Liver (tissue), 8 donors: ENCODE measurements at regions not wholly inside any gene's neighbourhood (a gene's known extent, or its start where the extent isn't known, plus 50 kb on each side); places are given as distances from the start of the nearest gene placed in this dataset.

Experiments used
- DNase-seq: peaks from one replicate; pipeline ENCODE4 v3.0.0-alpha.2; 2017; ENCODE audit warnings: low spot score
- H3K27ac ChIP-seq, 2 donors: one replicate each; pipeline ENCODE4 v1.7.0; 2013; ENCODE audit warnings: inconsistent platforms in 2 of 2, low read length in 2 of 2, control low read depth in 1 of 2, low read depth in 1 of 2, mild to moderate bottlenecking in 1 of 2
- H3K27me3 ChIP-seq, 4 donors: one replicate each; pipeline versions ENCODE4 v1.6.1 to v1.7.0; 2013; ENCODE audit warnings: low read length in 3 of 4, inconsistent platforms in 1 of 4, mild to moderate bottlenecking in 1 of 4, moderate library complexity in 1 of 4; ENCODE audit not compliant: control insufficient read depth in 4 of 4, insufficient read depth in 4 of 4
- H3K36me3 ChIP-seq, 4 donors: one replicate each; pipeline versions ENCODE4 v1.6.1 to v1.7.0; 2013; ENCODE audit warnings: low read length in 3 of 4, mild to moderate bottlenecking in 3 of 4, low read depth in 1 of 4, moderate library complexity in 1 of 4; ENCODE audit not compliant: control insufficient read depth in 4 of 4, insufficient read depth in 3 of 4
- H3K4me1 ChIP-seq, 4 donors: one replicate each; pipeline versions ENCODE4 v1.6.1 to v1.7.0; 2013; ENCODE audit warnings: low read length in 3 of 4, mild to moderate bottlenecking in 3 of 4, moderate library complexity in 1 of 4; ENCODE audit not compliant: control insufficient read depth in 4 of 4, insufficient read depth in 4 of 4
- H3K4me3 ChIP-seq, 3 donors: one replicate each; pipeline versions ENCODE4 v1.6.1 to v1.7.0; 2013; ENCODE audit warnings: low read length in 3 of 3, control low read depth in 1 of 3, low read depth in 1 of 3, mild to moderate bottlenecking in 1 of 3
- H3K9ac ChIP-seq, 2 donors: one replicate each; pipeline ENCODE4 v1.7.0; 2013; ENCODE audit warnings: low read length in 2 of 2, mild to moderate bottlenecking in 2 of 2, moderate library complexity in 2 of 2, control low read depth in 1 of 2, low read depth in 1 of 2
- H3K9me3 ChIP-seq, 4 donors: one replicate each; pipeline versions ENCODE4 v1.6.1 to v1.7.0; 2013; ENCODE audit warnings: low read length in 3 of 4; ENCODE audit not compliant: control insufficient read depth in 4 of 4
- EGR1 ChIP-seq, 2 donors: IDR thresholded peaks; 2 replicates each; pipeline ENCODE4 v1.6.1; 2016 to 2018; ENCODE audit warnings: antibody characterized with exemption in 2 of 2, low read depth in 2 of 2
- FOXA1 ChIP-seq: IDR thresholded peaks from 2 replicates; pipeline ENCODE4 v1.6.1; 2016; ENCODE audit warnings: antibody characterized with exemption
- FOXA2 ChIP-seq: IDR thresholded peaks from 2 replicates; pipeline ENCODE4 v1.6.1; 2016; ENCODE audit warnings: antibody characterized with exemption
- GABPA ChIP-seq, 2 donors: IDR thresholded peaks in 1 of 2; conservative IDR thresholded peaks in 1 of 2; 2 replicates each; pipeline ENCODE4 v1.6.1; 2016; ENCODE audit warnings: antibody characterized with exemption in 2 of 2, mild to moderate bottlenecking in 1 of 2, moderate library complexity in 1 of 2
- HNF4A ChIP-seq, 2 donors: conservative IDR thresholded peaks; 2 replicates each; pipeline ENCODE4 v1.6.1; 2016; ENCODE audit warnings: antibody characterized with exemption in 2 of 2, mild to moderate bottlenecking in 2 of 2
- HNF4G ChIP-seq: IDR thresholded peaks from 2 replicates; pipeline ENCODE4 v1.6.1; 2016; ENCODE audit warnings: antibody characterized with exemption
- JUND ChIP-seq, 2 donors: IDR thresholded peaks; 2 replicates each; pipeline ENCODE4 v1.6.1; 2016; ENCODE audit warnings: antibody characterized with exemption in 2 of 2
- NR2F2 ChIP-seq: IDR thresholded peaks from 2 replicates; pipeline ENCODE4 v1.6.1; 2016; ENCODE audit warnings: antibody characterized with exemption
- RAD21 ChIP-seq, 2 donors: IDR thresholded peaks; 2 replicates each; pipeline ENCODE4 v1.6.1; 2016; ENCODE audit warnings: antibody characterized with exemption in 2 of 2, mild to moderate bottlenecking in 2 of 2
- RXRA ChIP-seq, 2 donors: IDR thresholded peaks; 2 replicates each; pipeline ENCODE4 v1.6.1; 2017 to 2018; ENCODE audit warnings: antibody characterized with exemption in 2 of 2, mild to moderate bottlenecking in 1 of 2
- SP1 ChIP-seq: IDR thresholded peaks from 2 replicates; pipeline ENCODE4 v1.6.1; 2018; ENCODE audit warnings: antibody characterized with exemption, mild to moderate bottlenecking
- TAF1 ChIP-seq: conservative IDR thresholded peaks from 2 replicates; pipeline ENCODE4 v1.6.1; 2016; ENCODE audit warnings: antibody characterized with exemption, mild to moderate bottlenecking
- YY1 ChIP-seq: IDR thresholded peaks from 2 replicates; pipeline ENCODE4 v1.6.1; 2016; ENCODE audit warnings: antibody characterized with exemption, mild to moderate bottlenecking
- WGBS: extraction: QIAGEN DNeasy Blood & Tissue Kit; methylation state at CpG from one replicate; pipeline ENCODE4 v1.1.7; 2013; 5-methylcytosine and 5-hydroxymethylcytosine counted together
- TF ChIP-seq, protein P1 (sequence below): IDR thresholded peaks from 2 replicates; pipeline ENCODE4 v1.6.1; 2016; ENCODE audit warnings: antibody characterized with exemption
- TF ChIP-seq, protein P2 (sequence below): IDR thresholded peaks from 2 replicates; pipeline ENCODE4 v1.6.1; 2016; ENCODE audit warnings: antibody characterized with exemption
- TF ChIP-seq, protein P3 (sequence below): IDR thresholded peaks from 2 replicates; pipeline ENCODE4 v1.6.1; 2016; ENCODE audit warnings: antibody characterized with exemption
- TF ChIP-seq, protein P4 (sequence below): IDR thresholded peaks from 2 replicates; pipeline ENCODE4 v1.6.1; 2016; ENCODE audit warnings: antibody characterized with exemption, mild to moderate bottlenecking
- TF ChIP-seq, protein P5 (sequence below): fragments of 150-350 bp; IDR thresholded peaks from 2 replicates; pipeline ENCODE4 v1.5.1; 2017; ENCODE audit warnings: improper control_type of control experiment, low read depth, low read length; ENCODE audit not compliant: missing input control
- donor health status: healthy.
- donor health status: healthy.
- donor health status: healthy.
- donor health status: healthy.
- donor health status: healthy.

DNA sequence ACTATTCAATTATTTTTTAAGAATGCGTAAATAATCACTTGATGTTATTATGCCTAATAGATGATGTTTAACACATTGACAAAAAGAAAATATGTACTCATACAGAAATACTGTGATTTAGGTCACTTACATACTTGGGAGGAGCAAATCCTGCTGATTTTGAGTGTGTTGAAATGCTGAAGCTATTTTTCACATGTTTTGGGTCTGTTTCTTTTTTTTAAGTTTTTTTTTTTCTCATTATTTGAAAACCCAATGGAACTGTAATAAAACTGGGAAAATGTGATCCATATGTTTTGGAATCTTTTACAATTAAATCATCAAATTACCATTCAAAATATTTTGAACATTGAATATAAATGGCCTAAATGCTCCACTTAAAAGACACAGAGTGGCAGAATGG lies 366.2 kb upstream of the ADAMTS5 start:
- H3K27me3 ChIP-seq, result no peaks in the 10 kb centered on the region
- 92% methylated on average over 1 of the region's 1 CpG for WGBS
- DNase-seq, result no peak

More for the DNA sequence above, 366.2 kb upstream of the ADAMTS5 start:
- H3K9me3 ChIP-seq, result no peaks in the 10 kb centered on the region
- no peak overlapping the region for H3K4me3 ChIP-seq
- no peak for TF ChIP-seq NR2F2
- TF ChIP-seq, protein P1, sequence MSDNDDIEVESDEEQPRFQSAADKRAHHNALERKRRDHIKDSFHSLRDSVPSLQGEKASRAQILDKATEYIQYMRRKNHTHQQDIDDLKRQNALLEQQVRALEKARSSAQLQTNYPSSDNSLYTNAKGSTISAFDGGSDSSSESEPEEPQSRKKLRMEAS, result no peak
- TF ChIP-seq HNF4G, result no peak
- TF ChIP-seq EGR1 (IDR thresholded peaks at IDR 0.05; ENCODE audit: low read depth in 2 of 2), result no peak
- no peak for TF ChIP-seq JUND (IDR thresholded peaks at IDR 0.05)
- TF ChIP-seq, protein P2, sequence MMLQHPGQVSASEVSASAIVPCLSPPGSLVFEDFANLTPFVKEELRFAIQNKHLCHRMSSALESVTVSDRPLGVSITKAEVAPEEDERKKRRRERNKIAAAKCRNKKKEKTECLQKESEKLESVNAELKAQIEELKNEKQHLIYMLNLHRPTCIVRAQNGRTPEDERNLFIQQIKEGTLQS, result no peak
- no peak for TF ChIP-seq TAF1
- no peak for TF ChIP-seq RAD21 (IDR thresholded peaks at IDR 0.05)
- TF ChIP-seq, protein P3, sequence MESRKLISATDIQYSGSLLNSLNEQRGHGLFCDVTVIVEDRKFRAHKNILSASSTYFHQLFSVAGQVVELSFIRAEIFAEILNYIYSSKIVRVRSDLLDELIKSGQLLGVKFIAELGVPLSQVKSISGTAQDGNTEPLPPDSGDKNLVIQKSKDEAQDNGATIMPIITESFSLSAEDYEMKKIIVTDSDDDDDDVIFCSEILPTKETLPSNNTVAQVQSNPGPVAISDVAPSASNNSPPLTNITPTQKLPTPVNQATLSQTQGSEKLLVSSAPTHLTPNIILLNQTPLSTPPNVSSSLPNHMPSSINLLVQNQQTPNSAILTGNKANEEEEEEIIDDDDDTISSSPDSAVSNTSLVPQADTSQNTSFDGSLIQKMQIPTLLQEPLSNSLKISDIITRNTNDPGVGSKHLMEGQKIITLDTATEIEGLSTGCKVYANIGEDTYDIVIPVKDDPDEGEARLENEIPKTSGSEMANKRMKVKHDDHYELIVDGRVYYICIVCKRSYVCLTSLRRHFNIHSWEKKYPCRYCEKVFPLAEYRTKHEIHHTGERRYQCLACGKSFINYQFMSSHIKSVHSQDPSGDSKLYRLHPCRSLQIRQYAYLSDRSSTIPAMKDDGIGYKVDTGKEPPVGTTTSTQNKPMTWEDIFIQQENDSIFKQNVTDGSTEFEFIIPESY, result no peak
- TF ChIP-seq HNF4A (conservative IDR thresholded peaks at IDR 0.05), result no peak
- TF ChIP-seq, protein P4, sequence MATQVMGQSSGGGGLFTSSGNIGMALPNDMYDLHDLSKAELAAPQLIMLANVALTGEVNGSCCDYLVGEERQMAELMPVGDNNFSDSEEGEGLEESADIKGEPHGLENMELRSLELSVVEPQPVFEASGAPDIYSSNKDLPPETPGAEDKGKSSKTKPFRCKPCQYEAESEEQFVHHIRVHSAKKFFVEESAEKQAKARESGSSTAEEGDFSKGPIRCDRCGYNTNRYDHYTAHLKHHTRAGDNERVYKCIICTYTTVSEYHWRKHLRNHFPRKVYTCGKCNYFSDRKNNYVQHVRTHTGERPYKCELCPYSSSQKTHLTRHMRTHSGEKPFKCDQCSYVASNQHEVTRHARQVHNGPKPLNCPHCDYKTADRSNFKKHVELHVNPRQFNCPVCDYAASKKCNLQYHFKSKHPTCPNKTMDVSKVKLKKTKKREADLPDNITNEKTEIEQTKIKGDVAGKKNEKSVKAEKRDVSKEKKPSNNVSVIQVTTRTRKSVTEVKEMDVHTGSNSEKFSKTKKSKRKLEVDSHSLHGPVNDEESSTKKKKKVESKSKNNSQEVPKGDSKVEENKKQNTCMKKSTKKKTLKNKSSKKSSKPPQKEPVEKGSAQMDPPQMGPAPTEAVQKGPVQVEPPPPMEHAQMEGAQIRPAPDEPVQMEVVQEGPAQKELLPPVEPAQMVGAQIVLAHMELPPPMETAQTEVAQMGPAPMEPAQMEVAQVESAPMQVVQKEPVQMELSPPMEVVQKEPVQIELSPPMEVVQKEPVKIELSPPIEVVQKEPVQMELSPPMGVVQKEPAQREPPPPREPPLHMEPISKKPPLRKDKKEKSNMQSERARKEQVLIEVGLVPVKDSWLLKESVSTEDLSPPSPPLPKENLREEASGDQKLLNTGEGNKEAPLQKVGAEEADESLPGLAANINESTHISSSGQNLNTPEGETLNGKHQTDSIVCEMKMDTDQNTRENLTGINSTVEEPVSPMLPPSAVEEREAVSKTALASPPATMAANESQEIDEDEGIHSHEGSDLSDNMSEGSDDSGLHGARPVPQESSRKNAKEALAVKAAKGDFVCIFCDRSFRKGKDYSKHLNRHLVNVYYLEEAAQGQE, result no peak
- TF ChIP-seq FOXA2, result no peak
- TF ChIP-seq SP1, result no peak
- TF ChIP-seq GABPA (IDR thresholded peaks at IDR 0.05 in 1 of 2, conservative IDR thresholded peaks at IDR 0.05 in 1 of 2), result no peak
- no peak for TF ChIP-seq YY1
- TF ChIP-seq, protein P5, sequence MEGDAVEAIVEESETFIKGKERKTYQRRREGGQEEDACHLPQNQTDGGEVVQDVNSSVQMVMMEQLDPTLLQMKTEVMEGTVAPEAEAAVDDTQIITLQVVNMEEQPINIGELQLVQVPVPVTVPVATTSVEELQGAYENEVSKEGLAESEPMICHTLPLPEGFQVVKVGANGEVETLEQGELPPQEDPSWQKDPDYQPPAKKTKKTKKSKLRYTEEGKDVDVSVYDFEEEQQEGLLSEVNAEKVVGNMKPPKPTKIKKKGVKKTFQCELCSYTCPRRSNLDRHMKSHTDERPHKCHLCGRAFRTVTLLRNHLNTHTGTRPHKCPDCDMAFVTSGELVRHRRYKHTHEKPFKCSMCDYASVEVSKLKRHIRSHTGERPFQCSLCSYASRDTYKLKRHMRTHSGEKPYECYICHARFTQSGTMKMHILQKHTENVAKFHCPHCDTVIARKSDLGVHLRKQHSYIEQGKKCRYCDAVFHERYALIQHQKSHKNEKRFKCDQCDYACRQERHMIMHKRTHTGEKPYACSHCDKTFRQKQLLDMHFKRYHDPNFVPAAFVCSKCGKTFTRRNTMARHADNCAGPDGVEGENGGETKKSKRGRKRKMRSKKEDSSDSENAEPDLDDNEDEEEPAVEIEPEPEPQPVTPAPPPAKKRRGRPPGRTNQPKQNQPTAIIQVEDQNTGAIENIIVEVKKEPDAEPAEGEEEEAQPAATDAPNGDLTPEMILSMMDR, result no peak
- no peak for TF ChIP-seq FOXA1
- TF ChIP-seq RXRA (IDR thresholded peaks at IDR 0.05), result no peak
- no peaks in the 10 kb centered on the region for H3K36me3 ChIP-seq
- H3K9ac ChIP-seq, result no peak overlapping the region
- no peaks in the 10 kb centered on the region for H3K4me1 ChIP-seq
- no peak overlapping the region for H3K27ac ChIP-seq
